ENCODE measurements at regions not wholly inside any gene's neighbourhood (a gene's known extent, or its start where the extent isn't known, plus 50 kb on each side); places are given as distances from the start of the nearest gene placed in this dataset.

DNA sequence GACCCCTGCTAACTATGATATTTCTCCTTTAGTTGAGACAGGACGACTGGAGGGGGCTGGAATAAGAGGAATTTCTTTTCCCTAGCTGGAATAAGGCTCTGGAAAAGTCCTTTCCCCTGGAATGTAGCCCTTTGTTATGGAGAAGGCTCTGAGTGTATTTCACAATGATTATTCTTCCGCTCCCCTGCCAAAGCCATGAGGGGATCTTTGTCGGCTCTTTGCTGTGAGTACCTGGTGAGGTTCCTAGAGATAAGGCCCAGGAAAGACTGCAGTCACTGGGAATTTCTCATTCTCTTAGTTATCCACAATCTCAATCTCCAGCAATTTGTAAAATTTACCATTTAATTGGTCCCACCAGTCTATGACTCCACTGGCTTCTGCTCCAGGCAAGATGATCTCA lies 340.2 kb upstream of the HNRNPA3 start:
- TF ChIP-seq TAF1 (conservative IDR thresholded peaks at IDR 0.05) (no peak), RAD21 (IDR thresholded peaks at IDR 0.05) (no peak)
